ENCODE measurements at regions not wholly inside any gene's neighbourhood (a gene's known extent, or its start where the extent isn't known, plus 50 kb on each side); places are given as distances from the start of the nearest gene placed in this dataset.

- 80 to 84% methylated on average over 7 of the region's 7 CpGs for WGBS, 2 donors
- no peak overlapping the region for H3K4me3 ChIP-seq (ENCODE audit: low read depth, poor library complexity, severe bottlenecking)
- no peak for DNase-seq (ENCODE audit: low spot score in 2 of 2)
- intact Hi-C loops (cut with DNase I; ENCODE audit: low total_unique reads) = no loop called here
- TF ChIP-seq POLR2A (IDR thresholded peaks at IDR 0.05) (no peak), CTCF (IDR thresholded peaks at IDR 0.05) (no peak)
Observed at GRCh38 chr18:44423814-44424644, 256.7 kb upstream of the SETBP1 start.

- TF ChIP-seq POLR2A (IDR thresholded peaks at IDR 0.05) = no peak
- TF ChIP-seq CTCF (IDR thresholded peaks at IDR 0.05) = no peak
- WGBS, 2 donors = 85 to 88% methylated on average over 2 of the region's 2 CpGs
- H3K4me3 ChIP-seq (ENCODE audit: low read depth, poor library complexity, severe bottlenecking) = no peak overlapping the region
- DNase-seq (ENCODE audit: low spot score in 2 of 2) = no peak
- intact Hi-C loops (cut with DNase I; ENCODE audit: low total_unique reads) = no loop called here
Observed at GRCh38 chr18:44424645-44425035, 256.0 kb upstream of the SETBP1 start.

- TF ChIP-seq CTCF (IDR thresholded peaks at IDR 0.05) (no peak), POLR2A (IDR thresholded peaks at IDR 0.05) (no peak)
- no peak overlapping the region for H3K4me3 ChIP-seq (ENCODE audit: low read depth, poor library complexity, severe bottlenecking)
- 93 to 96% methylated on average over 2 of the region's 2 CpGs for WGBS, 2 donors
- intact Hi-C loops (cut with DNase I; ENCODE audit: low total_unique reads) = no loop called here
- no peak for DNase-seq (ENCODE audit: low spot score in 2 of 2)
Observed at GRCh38 chr18:44425161-44425560, 255.5 kb upstream of the SETBP1 start.

- H3K4me3 ChIP-seq (ENCODE audit: low read depth, poor library complexity, severe bottlenecking) = no peak overlapping the region
- WGBS, 2 donors = 91 to 95% methylated on average over 2 of the region's 2 CpGs
- intact Hi-C loops (cut with DNase I; ENCODE audit: low total_unique reads) = no loop called here
- DNase-seq (ENCODE audit: low spot score in 2 of 2) = no peak
- TF ChIP-seq POLR2A (IDR thresholded peaks at IDR 0.05) (no peak), CTCF (IDR thresholded peaks at IDR 0.05) (no peak)
Observed at GRCh38 chr18:44437603-44438002, 243.1 kb upstream of the SETBP1 start.

GRCh38 chr18:44450226-44450625 is 230.5 kb upstream of the SETBP1 start:
- H3K4me3 ChIP-seq (ENCODE audit: low read depth, poor library complexity, severe bottlenecking) = no peak overlapping the region
- TF ChIP-seq CTCF (IDR thresholded peaks at IDR 0.05) = no peak
- no peak for TF ChIP-seq POLR2A (IDR thresholded peaks at IDR 0.05)
- 16 to 34% methylated on average over 2 of the region's 2 CpGs for WGBS, 2 donors
- DNase-seq (ENCODE audit: low spot score in 2 of 2) = no peak
- intact Hi-C loops (cut with DNase I; ENCODE audit: low total_unique reads) = no loop called here

GRCh38 chr18:44452346-44452745 is 228.3 kb upstream of the SETBP1 start:
- no peak for TF ChIP-seq CTCF (IDR thresholded peaks at IDR 0.05)
- H3K4me3 ChIP-seq (ENCODE audit: low read depth, poor library complexity, severe bottlenecking) = no peak overlapping the region
- intact Hi-C loops (cut with DNase I; ENCODE audit: low total_unique reads) = no loop called here
- WGBS, 2 donors = 66 to 68% methylated on average over 2 of the region's 2 CpGs
- no peak for DNase-seq (ENCODE audit: low spot score in 2 of 2)
